HEK293T (cell line): ENCODE measurements at regions not wholly inside any gene's neighbourhood (a gene's known extent, or its start where the extent isn't known, plus 50 kb on each side); places are given as distances from the start of the nearest gene placed in this dataset.

Experiments used
- CTCF ChIA-PET: fragments of 350-600 bp; formaldehyde crosslinking; extraction: SDS; loops from one replicate; lab custom pipeline; 2021; ENCODE audit warnings: antibody characterized with exemption, inconsistent platforms; lab: Yijun Ruan, JAX
- POLR2A ChIA-PET: fragments of 350-600 bp; formaldehyde crosslinking; extraction: SDS; loops from one replicate; lab custom pipeline; 2020; ENCODE audit warnings: antibody characterized with exemption, inconsistent platforms; lab: Yijun Ruan, JAX
- DNase-seq: peaks from one replicate; pipeline ENCODE4 v3.0.0; 2012; ENCODE audit warnings: mixed read lengths; ENCODE audit errors: extremely low spot score
- ARNT ChIP-seq: fragments of 450-650 bp; IDR thresholded peaks from 2 replicates; pipeline ENCODE4 v1.6.1; 2017; ENCODE audit warnings: mild to moderate bottlenecking
- BHLHE40 ChIP-seq: fragments of 450-650 bp; IDR thresholded peaks from 2 replicates; pipeline ENCODE4 v1.6.1; 2016; ENCODE audit warnings: mild to moderate bottlenecking, moderate library complexity, borderline replicate concordance
- CTBP1 ChIP-seq: fragments of 450-650 bp; IDR thresholded peaks from 2 replicates; pipeline ENCODE4 v1.6.1; 2016; ENCODE audit warnings: borderline replicate concordance
- ELF4 ChIP-seq: fragments of 450-650 bp; IDR thresholded peaks from 2 replicates; pipeline ENCODE4 v1.6.1; 2017; ENCODE audit warnings: antibody characterized with exemption
- FOXA1 ChIP-seq: fragments of 450-650 bp; IDR thresholded peaks from 2 replicates; pipeline ENCODE4 v1.6.1; 2016; ENCODE audit warnings: mild to moderate bottlenecking
- FOXK2 ChIP-seq: fragments of 450-650 bp; IDR thresholded peaks from 2 replicates; pipeline ENCODE4 v1.6.1; 2016; ENCODE audit warnings: mild to moderate bottlenecking
- FOXM1 ChIP-seq: fragments of 450-650 bp; IDR thresholded peaks from 2 replicates; pipeline ENCODE4 v1.6.1; 2017; ENCODE audit warnings: mild to moderate bottlenecking, borderline replicate concordance
- HDGF ChIP-seq: fragments of 450-650 bp; IDR thresholded peaks from 2 replicates; pipeline ENCODE4 v1.6.1; 2017; ENCODE audit warnings: antibody characterized with exemption, borderline replicate concordance
- L3MBTL2 ChIP-seq: fragments of 450-650 bp; conservative IDR thresholded peaks from 2 replicates; pipeline ENCODE4 v1.6.1; 2016; ENCODE audit warnings: mild to moderate bottlenecking
- LEF1 ChIP-seq: fragments of 450-650 bp; IDR thresholded peaks from 2 replicates; pipeline ENCODE4 v1.6.1; 2017; ENCODE audit warnings: mild to moderate bottlenecking, borderline replicate concordance
- NFRKB ChIP-seq: fragments of 450-650 bp; IDR thresholded peaks from 2 replicates; pipeline ENCODE4 v1.6.1; 2016; ENCODE audit warnings: mild to moderate bottlenecking, moderate library complexity
- SP1 ChIP-seq: fragments of 450-650 bp; IDR thresholded peaks from 2 replicates; pipeline ENCODE4 v1.6.1; 2017
- SUZ12 ChIP-seq: fragments of 450-650 bp; IDR thresholded peaks from 2 replicates; pipeline ENCODE4 v1.6.1; 2016; ENCODE audit warnings: mild to moderate bottlenecking
- TARDBP ChIP-seq: fragments of 450-650 bp; IDR thresholded peaks from 2 replicates; pipeline ENCODE4 v1.6.1; 2016
- ZNF384 ChIP-seq: fragments of 450-650 bp; IDR thresholded peaks from 2 replicates; pipeline ENCODE4 v1.6.1; 2016
- TF ChIP-seq, protein P1 (sequence below): fragments of 450-650 bp; IDR thresholded peaks from 2 replicates; pipeline ENCODE4 v1.6.1; 2016

DNA sequence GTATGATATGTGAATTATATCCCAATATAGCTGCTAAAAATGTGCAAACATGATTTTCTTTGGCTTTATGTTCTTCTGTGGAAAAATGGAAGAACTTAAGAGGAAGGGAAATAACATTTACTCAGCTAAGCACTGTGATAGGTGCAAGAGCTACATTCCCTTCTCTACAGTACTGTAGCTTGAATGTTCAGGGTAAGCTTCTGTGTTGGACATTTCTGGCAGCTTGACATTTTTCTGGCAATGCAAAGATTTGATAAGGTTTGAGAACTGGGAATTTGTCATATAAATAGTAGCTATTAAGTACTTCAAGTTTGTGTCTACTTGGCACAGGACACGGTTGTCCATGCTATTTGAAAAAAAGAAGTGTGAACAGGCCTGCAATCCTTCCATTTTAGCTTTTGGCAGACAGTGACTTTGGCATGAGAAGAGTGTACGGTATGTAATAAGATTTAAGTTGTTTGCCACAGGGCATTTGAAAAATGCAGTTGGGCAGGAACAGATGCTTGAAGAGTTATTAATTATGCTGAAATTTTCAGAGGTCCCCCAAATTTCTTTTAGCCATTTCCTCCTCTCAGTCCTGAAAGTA lies 77.6 kb downstream of the KIF4B start:
- no peak for DNase-seq
- ChIA-PET POLR2A (no interaction called here), CTCF (interaction anchor here (0.8 kb wide), 1 partner anchor 63 kb away, joined by 3 read pairs; no protein-coding TSS in a partner anchor)
- TF ChIP-seq FOXK2 (no peak), ARNT (no peak), HDGF (no peak), L3MBTL2 (no peak), FOXA1 (no peak), ZNF384 (no peak)

DNA sequence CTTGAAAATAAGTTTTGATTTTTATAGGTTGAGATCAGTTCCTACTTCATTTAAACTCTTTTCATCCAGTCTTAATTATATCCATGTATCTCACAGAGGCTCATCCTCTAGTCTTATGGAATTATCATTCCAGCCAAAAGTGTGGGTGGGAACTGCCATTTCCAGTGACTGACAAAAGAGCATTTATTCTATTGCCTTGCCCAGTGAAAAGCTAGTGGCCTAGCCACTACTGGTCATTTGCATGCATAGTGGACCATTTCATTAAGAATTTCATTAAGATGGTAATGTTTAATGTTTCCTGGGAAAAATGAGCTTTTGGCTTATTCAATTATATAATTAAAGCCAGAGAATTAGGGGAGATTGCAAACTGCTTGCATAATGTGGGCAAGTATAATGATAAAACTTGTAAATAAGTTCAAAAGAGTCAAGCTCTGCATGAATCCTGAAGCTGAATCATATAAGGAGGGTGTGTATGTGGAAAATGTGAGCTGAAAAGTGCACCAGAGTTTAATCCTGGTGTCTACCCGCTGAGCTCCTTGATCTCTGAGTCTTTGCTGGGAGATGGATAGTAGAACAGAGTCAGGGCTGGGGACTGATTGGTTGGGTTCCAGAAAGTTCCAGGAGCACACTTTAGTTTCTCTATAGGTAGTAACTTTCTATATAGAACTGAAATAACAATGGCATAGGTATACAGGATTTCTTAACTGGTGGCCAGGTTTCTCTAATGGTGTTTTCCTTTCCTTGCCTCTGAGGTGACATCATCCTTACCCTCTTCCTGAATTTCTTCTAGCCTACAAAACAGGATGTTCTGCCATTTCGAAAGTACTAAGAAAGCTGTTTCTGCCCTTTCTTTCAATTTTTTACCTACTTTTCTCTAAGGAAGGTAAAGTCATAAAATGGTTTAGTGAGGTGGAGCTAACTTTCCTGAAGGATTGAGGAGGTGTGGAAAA lies 78.5 kb downstream of the KIF4B start:
- DNase-seq = no peak
- POLR2A ChIA-PET = no interaction called here
- CTCF ChIA-PET = interaction anchor here (0.8 kb wide), 1 partner anchor 63 kb away, joined by 3 read pairs; no protein-coding TSS in a partner anchor
- TF ChIP-seq LEF1 = no peak
- TF ChIP-seq, protein P1, sequence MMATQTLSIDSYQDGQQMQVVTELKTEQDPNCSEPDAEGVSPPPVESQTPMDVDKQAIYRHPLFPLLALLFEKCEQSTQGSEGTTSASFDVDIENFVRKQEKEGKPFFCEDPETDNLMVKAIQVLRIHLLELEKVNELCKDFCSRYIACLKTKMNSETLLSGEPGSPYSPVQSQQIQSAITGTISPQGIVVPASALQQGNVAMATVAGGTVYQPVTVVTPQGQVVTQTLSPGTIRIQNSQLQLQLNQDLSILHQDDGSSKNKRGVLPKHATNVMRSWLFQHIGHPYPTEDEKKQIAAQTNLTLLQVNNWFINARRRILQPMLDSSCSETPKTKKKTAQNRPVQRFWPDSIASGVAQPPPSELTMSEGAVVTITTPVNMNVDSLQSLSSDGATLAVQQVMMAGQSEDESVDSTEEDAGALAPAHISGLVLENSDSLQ = no peak
- no peak for TF ChIP-seq ELF4
- no peak for TF ChIP-seq L3MBTL2
- no peak for TF ChIP-seq NFRKB
- no peak for TF ChIP-seq ZNF384
- TF ChIP-seq FOXK2 = no peak
- TF ChIP-seq CTBP1 = no peak
- TF ChIP-seq HDGF = no peak
- no peak for TF ChIP-seq BHLHE40
- no peak for TF ChIP-seq TARDBP
- TF ChIP-seq SP1 = no peak
- no peak for TF ChIP-seq SUZ12
- TF ChIP-seq FOXM1 = no peak
- no peak for TF ChIP-seq FOXA1
- TF ChIP-seq ARNT = no peak

DNA sequence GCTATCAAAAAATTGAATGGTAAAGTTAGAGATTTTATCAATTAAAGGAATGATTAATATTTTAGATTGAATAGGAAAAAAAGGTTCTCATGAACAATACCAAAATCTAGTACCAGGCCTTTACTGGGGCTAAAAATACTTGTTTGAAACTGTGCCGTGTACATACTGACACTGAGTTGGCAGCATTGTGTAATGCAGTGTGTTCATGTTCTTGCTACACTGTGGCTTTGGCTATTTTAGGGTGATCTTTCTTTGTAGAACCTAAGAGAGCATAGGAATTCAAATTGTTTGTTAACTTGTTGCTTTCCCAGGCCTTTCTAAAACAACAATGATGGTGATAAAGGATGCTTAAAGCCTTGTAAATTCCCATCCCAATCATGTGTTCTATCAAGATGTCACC lies 80.9 kb downstream of the KIF4B start:
- DNase-seq = no peak
- TF ChIP-seq, protein P1 = no peak
- no peak for TF ChIP-seq FOXK2
- no peak for TF ChIP-seq ZNF384
- TF ChIP-seq CTBP1 = no peak
- ChIA-PET POLR2A (no interaction called here), CTCF (no interaction called here)

DNA sequence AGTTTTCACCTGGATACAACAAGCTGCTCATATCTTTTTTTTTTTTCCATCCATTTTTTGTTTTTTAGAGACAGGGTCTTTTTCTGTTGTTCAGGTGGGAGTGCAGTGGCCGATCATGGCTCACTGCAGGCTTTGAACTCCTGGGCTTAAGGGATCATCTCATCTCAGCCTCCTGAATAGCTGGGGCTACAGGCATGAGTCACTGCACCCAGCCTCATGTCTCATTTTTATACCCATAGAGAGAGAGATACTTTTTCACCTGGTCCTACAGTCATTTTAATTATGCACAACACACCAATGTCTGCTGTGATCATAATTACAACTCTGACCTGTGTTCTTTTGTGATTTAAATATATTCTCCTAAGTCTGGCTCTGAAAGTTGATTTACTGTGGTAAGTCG lies 84.4 kb downstream of the KIF4B start:
- TF ChIP-seq ELF4 (no peak), CTBP1 (no peak), SUZ12 (no peak), BHLHE40 (no peak), FOXM1 (no peak), TARDBP (no peak), SP1 (no peak), NFRKB (no peak), HDGF (no peak), ARNT (no peak), FOXK2 (no peak), L3MBTL2 (no peak)
- TF ChIP-seq, protein P1 = no peak
- POLR2A ChIA-PET = no interaction called here
- DNase-seq = no peak
- CTCF ChIA-PET = interaction anchor here (0.8 kb wide), 1 partner anchor 41 kb away, joined by 4 read pairs; no protein-coding TSS in a partner anchor

DNA sequence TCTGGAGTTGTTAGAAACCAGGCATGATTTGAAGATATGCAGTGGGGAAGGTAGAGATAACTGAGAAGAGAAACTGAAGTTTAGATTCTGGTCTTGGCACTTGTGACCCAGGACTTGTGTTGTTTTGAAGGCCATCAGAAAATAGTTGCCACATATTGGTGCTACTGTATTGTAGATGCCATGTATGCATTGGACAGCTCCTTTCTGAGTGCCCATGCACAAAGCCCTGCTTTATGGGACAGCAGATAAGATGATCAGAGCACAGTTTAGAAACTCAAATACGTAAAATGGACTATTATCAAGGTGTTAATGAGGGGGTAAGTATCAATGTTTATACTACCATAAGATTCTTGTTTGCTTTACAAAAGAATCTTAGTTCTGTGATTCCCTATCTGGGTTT lies 84.9 kb downstream of the KIF4B start:
- ChIA-PET CTCF (no interaction called here), POLR2A (no interaction called here)
- no peak for DNase-seq
- TF ChIP-seq ZNF384 (no peak), FOXA1 (no peak), FOXM1 (no peak), CTBP1 (no peak), NFRKB (no peak), BHLHE40 (no peak), SP1 (no peak), LEF1 (no peak), TARDBP (no peak), FOXK2 (no peak), ELF4 (no peak), L3MBTL2 (no peak), ARNT (no peak), SUZ12 (no peak)
- TF ChIP-seq, protein P1 = no peak
